SK-N-SH treated with all-trans-retinoic acid at 6 μM for 48 hours (cell line): ENCODE measurements at regions not wholly inside any gene's neighbourhood (a gene's known extent, or its start where the extent isn't known, plus 50 kb on each side); places are given as distances from the start of the nearest gene placed in this dataset.
A peak's percentile ranks its signal among the peaks of the same experiment; 100 is the strongest.

Experiments
- ATAC-seq: fragments of 200-7000 bp; cut with Tn5 transposase; 3 replicates; pipeline ENCODE4 v1.9.1; 2020; ENCODE audit warnings: mild to moderate bottlenecking, moderate library complexity
- BACH2 ChIP-seq: fragments of 250-450 bp; sonication (Bioruptor Pico); IDR thresholded peaks from 2 replicates; pipeline ENCODE4 v1.9.0; 2021; ENCODE audit warnings: mild to moderate bottlenecking, borderline replicate concordance
- CREB5 ChIP-seq: fragments of 250-450 bp; sonication (Bioruptor Pico); IDR thresholded peaks from 2 replicates; pipeline ENCODE4 v1.5.1; 2020; ENCODE audit warnings: low read depth, mild to moderate bottlenecking, moderate library complexity
- ESRRG ChIP-seq: fragments of 250-450 bp; sonication (Bioruptor Pico); IDR thresholded peaks from 2 replicates; pipeline ENCODE4 v1.6.1; 2021; ENCODE audit warnings: mild to moderate bottlenecking
- GLIS3 ChIP-seq: fragments of 250-450 bp; sonication (Bioruptor Pico); IDR thresholded peaks from 2 replicates; pipeline ENCODE4 v1.5.0; 2020; ENCODE audit warnings: mild to moderate bottlenecking, moderate library complexity
- ISL1 ChIP-seq: fragments of 250-450 bp; sonication (Bioruptor Pico); IDR thresholded peaks from 2 replicates; pipeline ENCODE4 v2.1.2; 2022; ENCODE audit warnings: mild to moderate bottlenecking, moderate library complexity
- OSR1 ChIP-seq: fragments of 250-450 bp; sonication (Bioruptor Pico); IDR thresholded peaks from 2 replicates; pipeline ENCODE4 v1.8.0; 2022; ENCODE audit warnings: moderate library complexity, mild to moderate bottlenecking, inconsistent platforms
- PPARA ChIP-seq: fragments of 250-450 bp; sonication (Bioruptor Pico); IDR thresholded peaks from 2 replicates; pipeline ENCODE4 v1.5.0; 2020; ENCODE audit warnings: mild to moderate bottlenecking, borderline replicate concordance
- RARB ChIP-seq: fragments of 250-450 bp; sonication (Bioruptor Pico); IDR thresholded peaks from 2 replicates; pipeline ENCODE4 v1.8.0; 2021; ENCODE audit warnings: mild to moderate bottlenecking, moderate library complexity
- SNAI2 ChIP-seq: fragments of 250-450 bp; sonication (Bioruptor Pico); IDR thresholded peaks from 2 replicates; pipeline ENCODE4 v1.5.0; 2020; ENCODE audit warnings: mild to moderate bottlenecking, moderate library complexity
- TCF4 ChIP-seq: fragments of 250-450 bp; sonication (Bioruptor Pico); IDR thresholded peaks from 2 replicates; pipeline ENCODE4 v1.8.0; 2021; ENCODE audit warnings: mild to moderate bottlenecking, moderate library complexity, borderline replicate concordance
- TOX ChIP-seq: fragments of 250-450 bp; sonication (Bioruptor Pico); IDR thresholded peaks from 2 replicates; pipeline ENCODE4 v1.8.0; 2021; ENCODE audit warnings: mild to moderate bottlenecking, moderate library complexity, borderline replicate concordance
- TSHZ2 ChIP-seq: fragments of 250-450 bp; sonication (Bioruptor Pico); IDR thresholded peaks from 2 replicates; pipeline ENCODE4 v1.5.0; 2020; ENCODE audit warnings: mild to moderate bottlenecking, moderate library complexity
- ZC3H10 ChIP-seq: fragments of 250-450 bp; sonication (Bioruptor Pico); IDR thresholded peaks from 2 replicates; pipeline ENCODE4 v1.5.1; 2021; ENCODE audit warnings: mild to moderate bottlenecking, moderate library complexity
- ZFP30 ChIP-seq: fragments of 450-650 bp; formaldehyde crosslinking; IDR thresholded peaks from 2 replicates; pipeline ENCODE4 v1.5.0; 2022; ENCODE audit warnings: mild to moderate bottlenecking, moderate library complexity
- ZNF565 ChIP-seq: fragments of 450-650 bp; formaldehyde crosslinking; conservative IDR thresholded peaks from 2 replicates; pipeline ENCODE4 v1.5.0; 2020; ENCODE audit warnings: low read depth, mild to moderate bottlenecking, moderate library complexity
- ZNF70 ChIP-seq: fragments of 450-650 bp; formaldehyde crosslinking; IDR thresholded peaks from 2 replicates; pipeline ENCODE4 v1.5.0; 2020; ENCODE audit warnings: mild to moderate bottlenecking, moderate library complexity
- ZNF8 ChIP-seq: fragments of 450-650 bp; formaldehyde crosslinking; IDR thresholded peaks from 2 replicates; pipeline ENCODE4 v1.5.0; 2020; ENCODE audit warnings: mild to moderate bottlenecking, moderate library complexity
- TF ChIP-seq, protein P1 (sequence below): fragments of 250-450 bp; sonication (Bioruptor Pico); IDR thresholded peaks from 2 replicates; pipeline ENCODE4 v1.5.1; 2021; ENCODE audit warnings: mild to moderate bottlenecking, moderate library complexity
- TF ChIP-seq, protein P2 (sequence below): fragments of 250-450 bp; sonication (Bioruptor Pico); IDR thresholded peaks from 2 replicates; pipeline ENCODE4 v1.8.0; 2021; ENCODE audit warnings: low read depth, mild to moderate bottlenecking, moderate library complexity, borderline replicate concordance

GRCh38 chrX:97820170-97820569, 936.5 kb downstream of the RPA4 start (continued):
- TF ChIP-seq CREB5, result no peak
- TF ChIP-seq, protein P1, sequence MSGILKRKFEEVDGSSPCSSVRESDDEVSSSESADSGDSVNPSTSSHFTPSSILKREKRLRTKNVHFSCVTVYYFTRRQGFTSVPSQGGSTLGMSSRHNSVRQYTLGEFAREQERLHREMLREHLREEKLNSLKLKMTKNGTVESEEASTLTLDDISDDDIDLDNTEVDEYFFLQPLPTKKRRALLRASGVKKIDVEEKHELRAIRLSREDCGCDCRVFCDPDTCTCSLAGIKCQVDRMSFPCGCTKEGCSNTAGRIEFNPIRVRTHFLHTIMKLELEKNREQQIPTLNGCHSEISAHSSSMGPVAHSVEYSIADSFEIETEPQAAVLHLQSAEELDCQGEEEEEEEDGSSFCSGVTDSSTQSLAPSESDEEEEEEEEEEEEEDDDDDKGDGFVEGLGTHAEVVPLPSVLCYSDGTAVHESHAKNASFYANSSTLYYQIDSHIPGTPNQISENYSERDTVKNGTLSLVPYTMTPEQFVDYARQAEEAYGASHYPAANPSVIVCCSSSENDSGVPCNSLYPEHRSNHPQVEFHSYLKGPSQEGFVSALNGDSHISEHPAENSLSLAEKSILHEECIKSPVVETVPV (CRISPR knock-in tag), result no peak
- no peak for TF ChIP-seq TOX (CRISPR knock-in tag)
- TF ChIP-seq SNAI2 (CRISPR knock-in tag), result no peak
- TF ChIP-seq GLIS3 (CRISPR knock-in tag), result no peak
- TF ChIP-seq ZNF8 (CRISPR knock-in tag), result no peak
- no peak for TF ChIP-seq TCF4 (CRISPR knock-in tag)
- no peak for TF ChIP-seq RARB
- no peak for TF ChIP-seq ZC3H10 (CRISPR knock-in tag)

- ATAC-seq, result no peak
- TF ChIP-seq TCF4 (CRISPR knock-in tag) (peak; percentile 48; the same call in 1 of the 2 replicates), TSHZ2 (CRISPR knock-in tag) (peak; percentile 69; the same call in 1 of the 2 replicates), ISL1 (0 out of 2 replicates have a peak, but pooled peaks have one; percentile 14), PPARA (CRISPR knock-in tag) (no peak)
Observed at GRCh38 chrX:97828471-97828870, 944.8 kb downstream of the RPA4 start.

DNA sequence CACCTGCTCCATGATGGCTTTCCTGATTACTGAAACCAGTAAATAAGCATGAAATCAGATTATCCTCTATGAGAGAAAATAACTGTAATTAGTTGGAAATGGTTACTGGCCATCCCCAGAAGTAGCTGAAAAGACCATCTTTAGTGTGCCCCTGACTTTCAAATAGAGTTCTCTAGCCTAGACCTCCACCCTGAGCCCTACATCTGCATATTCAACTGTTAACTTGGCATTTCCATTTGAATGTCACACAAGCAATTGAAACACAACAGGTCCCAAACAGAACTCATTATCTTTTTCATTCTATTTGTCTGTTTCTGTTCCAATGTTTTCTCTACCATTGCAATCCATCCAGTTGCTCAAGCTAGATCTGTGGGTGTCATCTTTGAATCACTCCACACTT, 952.3 kb downstream of the RPA4 start:
- TF ChIP-seq, protein P2, sequence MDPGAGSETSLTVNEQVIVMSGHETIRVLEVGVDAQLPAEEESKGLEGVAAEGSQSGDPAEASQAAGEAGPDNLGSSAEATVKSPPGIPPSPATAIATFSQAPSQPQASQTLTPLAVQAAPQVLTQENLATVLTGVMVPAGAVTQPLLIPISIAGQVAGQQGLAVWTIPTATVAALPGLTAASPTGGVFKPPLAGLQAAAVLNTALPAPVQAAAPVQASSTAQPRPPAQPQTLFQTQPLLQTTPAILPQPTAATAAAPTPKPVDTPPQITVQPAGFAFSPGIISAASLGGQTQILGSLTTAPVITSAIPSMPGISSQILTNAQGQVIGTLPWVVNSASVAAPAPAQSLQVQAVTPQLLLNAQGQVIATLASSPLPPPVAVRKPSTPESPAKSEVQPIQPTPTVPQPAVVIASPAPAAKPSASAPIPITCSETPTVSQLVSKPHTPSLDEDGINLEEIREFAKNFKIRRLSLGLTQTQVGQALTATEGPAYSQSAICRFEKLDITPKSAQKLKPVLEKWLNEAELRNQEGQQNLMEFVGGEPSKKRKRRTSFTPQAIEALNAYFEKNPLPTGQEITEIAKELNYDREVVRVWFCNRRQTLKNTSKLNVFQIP (CRISPR knock-in tag), result no peak
- TF ChIP-seq TOX (CRISPR knock-in tag) (no peak), SNAI2 (CRISPR knock-in tag) (no peak), ZNF565 (CRISPR knock-in tag) (no peak), BACH2 (no peak), ZNF70 (CRISPR knock-in tag) (no peak)
- no peak for ATAC-seq

DNA sequence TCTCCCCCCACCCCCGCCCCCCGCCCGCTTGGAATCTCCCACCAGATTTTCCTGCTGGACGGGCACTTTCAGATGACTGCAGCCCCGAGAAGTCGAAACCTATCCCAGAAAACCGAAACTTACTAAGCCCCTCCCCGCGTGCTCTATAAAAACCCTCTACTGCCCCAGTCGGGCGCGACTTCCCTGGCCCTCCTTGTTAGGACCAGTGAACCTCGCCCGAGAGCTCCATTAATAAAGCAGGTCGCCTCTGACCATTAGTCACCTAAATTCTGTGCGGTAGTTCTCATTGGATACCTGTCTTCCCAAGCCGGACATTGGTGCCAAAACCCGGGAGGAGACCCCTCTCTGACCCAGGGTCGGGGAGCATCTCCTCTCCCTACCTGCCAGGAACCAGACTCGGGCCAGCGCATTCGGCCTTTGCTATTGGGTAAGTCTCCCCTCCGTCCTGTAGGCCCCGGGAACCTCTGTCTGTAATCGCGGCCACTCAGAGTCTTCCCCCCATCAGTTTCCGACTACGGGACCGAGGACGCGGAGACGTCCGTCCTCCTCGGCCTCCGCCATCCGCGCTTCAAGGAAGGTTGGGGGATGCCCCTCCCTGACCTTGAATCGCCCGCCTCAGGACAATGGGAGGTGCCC, 958.0 kb downstream of the RPA4 start:
- ATAC-seq, result no peak
- TF ChIP-seq RARB, result no peak
- TF ChIP-seq SNAI2 (CRISPR knock-in tag), result no peak
- TF ChIP-seq OSR1 (CRISPR knock-in tag), result no peak
- no peak for TF ChIP-seq ZC3H10 (CRISPR knock-in tag)
- no peak for TF ChIP-seq ESRRG (CRISPR knock-in tag)
- TF ChIP-seq ZNF70 (CRISPR knock-in tag), result no peak
- no peak for TF ChIP-seq BACH2
- TF ChIP-seq CREB5, result no peak
- no peak for TF ChIP-seq ZNF565 (CRISPR knock-in tag)
- no peak for TF ChIP-seq TSHZ2 (CRISPR knock-in tag)
- no peak for TF ChIP-seq ZFP30 (CRISPR knock-in tag)
